Activated naive CD8-positive, alpha-beta T cell treated with anti-CD3 and anti-CD28 coated beads, Interleukin-2, amount 50 U/mL, for 24 hours (primary cell): ENCODE measurements at regions not wholly inside any gene's neighbourhood (a gene's known extent, or its start where the extent isn't known, plus 50 kb on each side); places are given as distances from the start of the nearest gene placed in this dataset.
"Not testable (repeated sequence)": the region's sequence is repeated elsewhere in the genome, so short reads cannot be mapped to it uniquely, and the experiment has no call there.

ENCODE experiments used
- ATAC-seq: fragments of 150-1000 bp; cut with Tn5 transposase; one replicate; pipeline ENCODE4 v1.10.0; 2021
- DNase-seq: peaks from one replicate; pipeline ENCODE4 v3.0.0; 2021
- H3K27ac Mint-ChIP-seq: one replicate; pipeline ENCODE4 v1.8.0; 2021; ENCODE audit warnings: mild to moderate bottlenecking, mixed read lengths
- H3K27me3 Mint-ChIP-seq: one replicate; pipeline ENCODE4 v1.8.0; 2021; ENCODE audit warnings: mixed read lengths
- H3K36me3 Mint-ChIP-seq: one replicate; pipeline ENCODE4 v1.8.0; 2021; ENCODE audit warnings: low read depth, mixed read lengths
- H3K4me1 Mint-ChIP-seq: one replicate; pipeline ENCODE4 v1.8.0; 2021; ENCODE audit warnings: mixed read lengths
- H3K4me3 Mint-ChIP-seq: one replicate; pipeline ENCODE4 v1.8.0; 2021; ENCODE audit warnings: mild to moderate bottlenecking, moderate library complexity, mixed read lengths
- H3K9me3 Mint-ChIP-seq: one replicate; pipeline ENCODE4 v1.8.0; 2021; ENCODE audit warnings: mixed read lengths

DNA sequence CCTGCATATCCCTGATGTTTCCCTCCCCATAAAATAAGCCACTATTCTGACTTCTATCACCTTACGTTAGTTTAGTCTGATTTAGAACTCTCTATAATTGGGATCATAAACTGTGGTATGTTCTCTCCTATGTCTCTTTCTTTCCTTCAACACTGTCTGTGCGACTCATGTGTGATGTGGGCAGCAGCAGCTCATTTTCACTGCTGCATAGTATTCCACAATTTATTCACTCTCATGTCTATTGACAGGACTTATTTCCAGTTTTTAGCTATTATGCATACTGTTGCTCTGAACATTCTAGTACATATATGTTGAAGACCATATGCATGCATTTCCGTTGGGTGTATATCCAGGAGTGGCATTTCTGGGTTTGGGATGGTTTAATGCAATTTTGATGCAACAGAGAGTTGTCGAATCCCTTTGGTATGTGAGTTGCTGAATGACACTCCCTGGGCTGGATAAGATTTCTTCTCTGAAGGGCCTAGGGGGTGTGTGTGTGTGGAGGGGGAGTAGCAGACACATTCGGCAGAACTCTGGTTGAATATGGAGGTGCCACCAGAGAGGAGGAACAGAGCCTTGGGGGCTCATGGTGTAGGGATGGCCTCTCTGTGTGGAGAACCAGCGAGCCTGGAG, 87.8 kb upstream of the PCBD1 start:
- no peak for DNase-seq
- no peaks in the 10 kb centered on the region for H3K9me3 Mint-ChIP-seq
- H3K4me1 Mint-ChIP-seq = no peaks in the 10 kb centered on the region
- no peaks in the 10 kb centered on the region for H3K36me3 Mint-ChIP-seq
- H3K27me3 Mint-ChIP-seq = peaks cover 11% of the 10 kb centered on the region
- no peak overlapping the region for H3K27ac Mint-ChIP-seq
- ATAC-seq = no peak
- no peak overlapping the region for H3K4me3 Mint-ChIP-seq

DNA sequence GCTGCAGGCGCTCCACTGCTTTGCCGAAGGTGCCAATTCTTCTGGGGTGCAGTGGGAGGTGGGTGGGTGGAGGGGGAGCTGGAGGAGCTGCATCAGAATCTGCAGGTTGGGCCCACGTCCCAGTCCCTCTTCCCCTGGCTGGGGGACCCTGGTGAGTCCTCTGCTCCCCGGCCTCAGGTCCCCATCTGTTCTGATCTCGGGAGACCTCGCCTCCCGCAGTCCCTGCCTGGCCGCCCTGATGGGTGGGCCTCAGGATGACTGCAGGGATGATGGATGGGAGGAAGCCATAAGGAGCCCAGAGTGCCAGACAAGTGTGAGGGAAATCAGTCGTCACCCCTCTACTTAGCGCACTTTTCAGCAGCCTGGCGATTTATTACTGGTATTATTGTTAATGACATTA, 89.3 kb upstream of the PCBD1 start:
- H3K4me1 Mint-ChIP-seq = peaks cover 5% of the 10 kb centered on the region
- H3K36me3 Mint-ChIP-seq = no peaks in the 10 kb centered on the region
- no peaks in the 10 kb centered on the region for H3K9me3 Mint-ChIP-seq
- no peak overlapping the region for H3K4me3 Mint-ChIP-seq
- DNase-seq = no peak
- peaks cover 10% of the 10 kb centered on the region for H3K27me3 Mint-ChIP-seq
- H3K27ac Mint-ChIP-seq = no peak overlapping the region
- no peak for ATAC-seq

DNA sequence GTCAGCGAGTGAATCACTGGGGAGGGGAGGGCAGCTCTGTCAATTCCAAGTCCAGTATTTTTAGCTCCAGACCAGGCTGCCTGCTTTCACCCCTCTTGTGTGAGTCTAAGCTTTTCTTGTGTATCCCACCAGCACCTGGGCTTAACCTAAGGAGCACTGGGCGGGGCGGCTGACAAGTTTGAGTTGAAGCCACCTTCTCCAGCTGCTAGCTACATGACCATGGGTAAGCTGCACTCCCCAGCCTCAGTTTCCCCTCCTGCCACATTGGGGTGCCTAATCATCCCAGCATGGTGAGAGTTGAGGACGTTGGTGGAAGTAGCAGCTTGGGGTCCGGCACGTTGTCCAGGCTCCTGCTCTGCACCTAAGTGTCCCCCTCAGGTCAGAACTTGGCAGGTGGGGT, 89.8 kb upstream of the PCBD1 start:
- peaks cover 8% of the 10 kb centered on the region for H3K4me1 Mint-ChIP-seq
- no peak overlapping the region for H3K4me3 Mint-ChIP-seq
- DNase-seq (no peak), ATAC-seq (no peak)
- H3K27me3 Mint-ChIP-seq = peaks cover 9% of the 10 kb centered on the region
- no peak overlapping the region for H3K27ac Mint-ChIP-seq
- no peaks in the 10 kb centered on the region for H3K9me3 Mint-ChIP-seq
- no peaks in the 10 kb centered on the region for H3K36me3 Mint-ChIP-seq

DNA sequence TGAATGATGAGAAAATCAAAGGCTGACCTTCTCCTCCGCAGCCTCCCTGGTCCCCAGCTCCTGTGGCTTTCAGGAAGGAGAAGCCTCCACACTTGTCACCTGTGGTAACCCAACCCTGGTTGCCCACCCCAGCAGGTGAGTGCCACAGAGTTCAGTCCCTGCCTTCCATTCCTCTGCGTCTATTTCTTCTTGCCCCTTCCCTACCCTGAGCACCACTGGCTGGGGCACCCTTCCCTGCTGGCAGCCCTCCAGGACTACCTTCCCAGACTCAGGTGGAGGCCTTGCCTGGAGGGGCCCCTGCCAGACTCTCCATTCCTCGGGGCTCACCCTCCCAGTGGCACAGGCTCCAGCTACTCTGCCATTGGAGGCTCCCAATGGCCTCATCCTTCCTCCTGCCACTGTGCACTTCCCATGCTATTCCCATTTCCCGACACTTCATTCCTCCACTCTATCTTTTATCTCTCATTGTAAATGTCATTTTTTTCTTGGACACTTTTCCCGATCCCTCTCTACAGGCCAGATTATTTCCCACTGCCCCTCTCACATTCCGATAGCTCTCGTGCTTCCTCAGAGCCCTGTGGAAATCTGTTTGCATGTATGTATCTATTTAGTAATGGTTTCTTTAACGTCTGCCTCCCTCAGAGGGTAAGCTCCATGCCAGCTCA, 90.6 kb upstream of the PCBD1 start:
- H3K27me3 Mint-ChIP-seq = peaks cover 3% of the 10 kb centered on the region
- no peak overlapping the region for H3K27ac Mint-ChIP-seq
- H3K9me3 Mint-ChIP-seq = no peaks in the 10 kb centered on the region
- no peak overlapping the region for H3K4me3 Mint-ChIP-seq
- H3K36me3 Mint-ChIP-seq = no peaks in the 10 kb centered on the region
- DNase-seq = no peak
- no peak for ATAC-seq
- peaks cover 8% of the 10 kb centered on the region for H3K4me1 Mint-ChIP-seq

DNA sequence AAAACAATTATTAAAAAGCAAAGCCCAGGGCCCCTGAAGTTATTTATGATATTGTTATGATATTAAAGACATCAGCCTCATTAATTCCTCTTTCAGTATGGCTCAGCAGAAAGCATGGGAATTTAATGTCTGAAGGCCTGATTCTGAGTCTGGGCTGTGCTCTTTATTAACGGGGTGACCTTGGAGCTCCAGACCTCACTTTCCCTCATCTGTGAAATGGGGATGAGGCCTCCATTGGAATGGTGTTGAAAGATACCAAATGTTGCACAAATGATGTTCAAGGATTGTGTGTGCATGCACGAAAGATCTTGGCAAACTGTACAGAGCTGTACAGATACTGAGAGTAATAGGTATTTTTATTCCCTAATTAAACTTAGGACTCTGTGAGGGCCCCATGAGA, 92.3 kb upstream of the PCBD1 start:
- Mint-ChIP-seq H3K9me3 (no peaks in the 10 kb centered on the region), H3K27me3 (peaks cover 3% of the 10 kb centered on the region), H3K4me3 (no peak overlapping the region), H3K4me1 (peaks cover 12% of the 10 kb centered on the region), H3K27ac (no peak overlapping the region), H3K36me3 (no peaks in the 10 kb centered on the region)
- ATAC-seq (no peak), DNase-seq (no peak)

DNA sequence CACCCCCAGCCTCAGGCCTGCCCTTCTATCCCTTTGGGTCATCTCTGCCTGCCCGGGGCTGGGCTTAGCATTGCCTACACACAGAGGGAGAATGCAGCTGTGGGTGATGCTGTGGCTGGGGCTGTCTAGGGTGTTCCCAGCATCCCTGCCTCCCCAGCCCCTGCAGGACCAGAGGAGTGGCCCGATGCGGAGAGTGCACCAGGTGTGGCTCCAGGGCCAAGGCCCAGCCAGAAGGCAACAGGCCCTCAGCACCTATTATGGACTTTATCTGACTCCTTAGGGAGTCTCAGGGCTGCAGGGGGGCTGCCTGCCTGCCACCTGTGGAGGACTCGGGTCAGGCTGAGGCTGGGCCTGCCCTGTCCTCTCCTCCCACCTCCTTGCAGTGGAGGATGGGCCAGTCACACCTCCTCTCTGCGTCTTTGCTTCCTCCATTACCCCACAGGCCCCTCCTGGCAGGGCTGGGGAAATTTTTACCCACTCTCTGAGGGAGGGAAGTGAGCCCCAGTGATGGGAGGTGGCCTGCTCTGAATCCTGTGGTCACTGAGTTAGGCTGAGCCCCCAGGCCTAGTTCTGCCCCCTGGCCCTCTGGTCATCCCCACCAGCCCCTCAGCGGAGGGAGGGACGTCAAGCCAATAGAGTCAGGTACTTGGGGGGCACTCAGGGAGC, 92.9 kb upstream of the PCBD1 start:
- ATAC-seq (no peak), DNase-seq (no peak)
- Mint-ChIP-seq H3K27me3 (peaks cover 3% of the 10 kb centered on the region), H3K4me1 (peaks cover 15% of the 10 kb centered on the region), H3K27ac (no peak overlapping the region), H3K4me3 (no peak overlapping the region), H3K9me3 (no peaks in the 10 kb centered on the region), H3K36me3 (no peaks in the 10 kb centered on the region)

DNA sequence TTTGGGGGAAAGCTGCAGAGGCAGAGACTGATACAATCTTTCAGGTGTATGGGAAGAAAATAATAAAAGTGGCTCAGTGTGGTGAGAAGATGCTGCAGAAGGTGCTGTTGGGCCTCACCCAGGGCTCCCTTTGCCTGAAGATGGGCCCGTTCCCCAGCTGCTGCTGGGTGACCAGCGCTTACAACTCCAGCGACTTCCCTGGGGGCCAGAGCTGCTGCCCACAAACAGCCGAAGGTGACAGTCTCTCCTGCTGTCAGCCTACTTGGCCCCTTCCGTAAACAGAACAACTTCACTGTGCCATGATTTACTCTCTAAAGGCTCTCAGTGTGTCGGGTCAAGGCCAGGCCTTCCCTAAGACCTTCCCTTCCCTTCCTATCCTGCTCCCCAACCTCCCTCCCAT, 93.6 kb upstream of the PCBD1 start:
- H3K27ac Mint-ChIP-seq = no peak overlapping the region
- no peak overlapping the region for H3K4me3 Mint-ChIP-seq
- no peaks in the 10 kb centered on the region for H3K9me3 Mint-ChIP-seq

DNA sequence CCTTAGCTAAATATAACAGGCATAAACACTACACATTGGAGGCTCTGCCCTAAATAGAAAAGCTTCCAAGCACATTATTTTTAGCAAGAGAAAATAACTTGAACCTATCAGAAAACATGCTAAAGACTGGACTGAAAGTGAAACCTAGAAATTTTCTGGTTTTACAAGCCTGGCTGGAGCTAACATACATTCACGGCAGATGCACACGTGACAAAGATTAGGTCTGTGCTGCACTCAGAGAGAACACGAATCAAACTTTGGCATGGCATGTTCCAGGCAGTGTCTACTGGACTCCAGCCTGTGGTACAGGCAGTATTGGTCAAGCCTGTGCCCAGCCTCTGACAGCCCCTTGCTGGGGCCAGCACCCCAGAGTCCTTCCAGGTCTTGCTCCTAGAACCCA, 94.1 kb upstream of the PCBD1 start:
- Mint-ChIP-seq H3K27me3 (no peaks in the 10 kb centered on the region), H3K36me3 (no peaks in the 10 kb centered on the region), H3K4me3 (no peak overlapping the region), H3K4me1 (peaks cover 15% of the 10 kb centered on the region), H3K27ac (no peak overlapping the region), H3K9me3 (no peaks in the 10 kb centered on the region)
- ATAC-seq (no peak), DNase-seq (no peak)

More for the DNA sequence above, 93.6 kb upstream of the PCBD1 start:
- no peaks in the 10 kb centered on the region for H3K27me3 Mint-ChIP-seq
- peaks cover 15% of the 10 kb centered on the region for H3K4me1 Mint-ChIP-seq
- no peaks in the 10 kb centered on the region for H3K36me3 Mint-ChIP-seq
- ATAC-seq = no peak
- DNase-seq = no peak

DNA sequence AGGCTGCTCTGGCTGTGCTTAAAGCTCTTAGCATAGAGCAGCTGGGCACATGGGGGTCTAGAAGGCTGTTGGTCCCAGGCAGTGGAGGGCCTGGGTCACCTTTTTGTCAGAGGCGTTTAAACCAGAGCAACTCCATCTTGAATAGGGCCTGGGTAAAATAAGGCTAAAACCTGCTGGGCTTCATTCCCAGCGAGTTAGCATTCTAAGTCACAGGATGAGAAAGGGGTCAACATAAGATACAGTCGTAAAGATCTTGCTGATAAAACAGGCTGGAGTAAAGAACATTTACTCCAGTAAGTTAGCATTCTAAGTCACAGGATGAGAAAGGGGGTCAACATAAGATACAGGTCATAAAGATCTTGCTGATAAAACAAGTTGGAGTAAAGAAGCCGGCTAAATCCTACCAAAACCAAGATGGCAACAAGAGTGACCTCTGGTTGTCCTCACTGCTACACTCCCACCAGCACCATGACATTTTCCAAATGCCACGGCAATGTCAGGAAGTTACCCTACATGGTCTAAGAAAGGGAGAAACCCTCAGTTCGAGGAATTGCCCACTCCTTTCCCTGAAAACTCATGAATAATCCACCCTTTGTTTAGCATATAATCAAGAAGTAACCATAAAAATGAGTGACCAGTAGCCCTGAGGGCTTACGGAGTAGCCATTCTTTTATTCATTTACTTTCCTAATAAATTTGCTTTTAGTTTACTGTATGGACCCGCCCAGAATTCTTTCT, 96.8 kb upstream of the PCBD1 start:
- H3K4me3 Mint-ChIP-seq = no peak overlapping the region
- H3K9me3 Mint-ChIP-seq = no peaks in the 10 kb centered on the region
- no peaks in the 10 kb centered on the region for H3K36me3 Mint-ChIP-seq
- ATAC-seq (no peak), DNase-seq (no peak)
- H3K4me1 Mint-ChIP-seq = peaks cover 15% of the 10 kb centered on the region
- no peak overlapping the region for H3K27ac Mint-ChIP-seq
- H3K27me3 Mint-ChIP-seq = peaks cover under 1% of the 10 kb centered on the region

DNA sequence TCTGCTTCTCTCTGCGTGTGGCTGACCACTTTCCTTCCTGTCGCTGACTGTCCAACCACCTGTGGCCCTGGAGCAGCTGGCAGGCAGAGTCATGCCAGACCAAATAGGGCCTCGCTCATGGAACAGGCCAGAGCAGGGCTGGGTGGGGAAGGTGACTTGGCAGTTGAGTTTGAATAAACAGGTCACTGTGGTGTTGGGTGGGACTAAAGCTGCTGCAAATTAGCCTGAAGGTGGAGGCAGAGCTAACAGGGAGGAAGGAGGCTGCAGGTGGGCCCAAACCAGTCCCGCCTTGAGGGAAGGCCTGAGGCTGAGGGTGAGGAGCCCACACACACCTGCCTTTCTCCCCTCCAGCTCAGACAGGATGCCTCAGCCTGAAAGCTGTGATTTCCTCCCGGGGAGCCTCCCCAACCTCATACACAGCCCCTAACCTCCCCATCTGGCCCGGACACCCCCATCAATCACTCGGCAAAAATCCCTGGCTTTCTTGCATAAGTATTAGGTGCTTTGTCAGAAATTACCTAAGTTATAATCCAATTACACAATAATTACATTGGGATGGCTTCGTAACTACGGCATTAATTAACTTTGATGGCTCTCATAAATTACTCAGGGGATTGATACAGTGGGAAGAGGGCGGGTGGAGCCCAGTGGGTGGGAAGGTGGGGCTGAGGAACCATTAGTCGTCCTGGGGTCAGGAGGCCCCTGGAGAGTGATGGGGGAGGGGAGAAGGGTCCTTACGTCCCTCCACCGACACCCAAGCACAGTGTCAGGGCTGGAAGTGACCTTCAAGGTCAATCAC, 97.7 kb upstream of the PCBD1 start:
- no peak overlapping the region for H3K4me3 Mint-ChIP-seq
- no peak overlapping the region for H3K27ac Mint-ChIP-seq
- H3K9me3 Mint-ChIP-seq = no peaks in the 10 kb centered on the region
- no peaks in the 10 kb centered on the region for H3K36me3 Mint-ChIP-seq
- peaks cover 2% of the 10 kb centered on the region for H3K27me3 Mint-ChIP-seq
- peak; percentile 5 for DNase-seq
- peaks cover 15% of the 10 kb centered on the region for H3K4me1 Mint-ChIP-seq
- ATAC-seq = peak; percentile 47

DNA sequence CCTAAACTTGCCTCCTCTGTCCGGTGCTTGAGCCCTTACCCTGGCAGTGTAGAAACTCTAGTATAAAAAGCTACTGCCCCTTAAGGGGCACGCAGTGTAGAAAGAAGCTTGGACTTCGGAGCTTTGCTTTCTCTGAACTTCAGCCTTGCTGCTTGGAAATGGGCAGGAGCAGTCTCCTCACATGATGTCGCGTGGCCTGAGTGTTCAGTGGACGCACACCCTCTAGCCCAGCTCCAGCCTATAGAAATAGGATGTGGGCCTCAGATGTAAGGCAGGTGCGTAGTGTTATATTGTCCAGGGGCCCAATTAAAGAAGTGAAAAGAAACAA, 98.2 kb upstream of the PCBD1 start:
- no peak for ATAC-seq
- no peak for DNase-seq
- Mint-ChIP-seq H3K9me3 (no peaks in the 10 kb centered on the region), H3K27me3 (peaks cover 2% of the 10 kb centered on the region), H3K27ac (no peak overlapping the region), H3K36me3 (no peaks in the 10 kb centered on the region), H3K4me3 (no peak overlapping the region), H3K4me1 (peaks cover 15% of the 10 kb centered on the region)

DNA sequence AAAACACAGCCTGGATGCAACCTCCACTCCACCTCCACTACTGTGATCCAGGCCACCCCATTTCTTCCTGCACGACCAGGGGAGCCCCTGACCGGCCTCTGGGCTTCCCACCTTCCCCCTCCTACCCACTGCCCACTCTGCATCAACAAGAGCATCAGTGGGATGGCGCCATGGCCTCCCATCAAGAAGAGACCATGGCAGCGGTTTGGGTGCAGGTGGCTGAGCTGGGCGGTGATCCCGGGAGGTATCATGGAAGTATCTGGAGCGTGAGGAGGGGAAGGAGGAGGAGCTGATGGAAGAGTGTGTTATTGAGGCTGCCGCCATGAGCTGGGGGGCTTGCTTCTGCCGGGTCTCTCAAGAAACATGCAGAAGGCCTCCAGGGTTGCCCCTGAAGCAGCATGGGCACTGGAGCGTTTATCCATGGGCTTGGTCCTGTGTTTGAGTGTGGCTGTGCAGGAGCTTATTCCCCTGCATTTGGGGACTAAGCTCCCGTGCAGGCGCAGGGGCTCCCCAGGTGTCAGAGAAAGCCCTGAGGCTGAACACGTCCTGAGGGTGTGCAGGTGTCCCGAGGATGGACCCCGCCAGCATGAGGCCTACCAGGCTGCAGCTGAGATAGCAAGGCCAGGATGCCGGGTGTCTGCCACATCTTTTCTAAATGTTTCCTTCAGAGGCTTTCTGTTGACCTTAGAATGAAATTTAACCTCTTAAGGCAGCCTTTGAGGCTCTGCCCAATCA, 99.2 kb upstream of the PCBD1 start:
- Mint-ChIP-seq H3K4me1 (peaks cover 11% of the 10 kb centered on the region), H3K4me3 (no peak overlapping the region), H3K36me3 (no peaks in the 10 kb centered on the region), H3K9me3 (no peaks in the 10 kb centered on the region), H3K27me3 (peaks cover 2% of the 10 kb centered on the region), H3K27ac (no peak overlapping the region)
- ATAC-seq = no peak
- DNase-seq = no peak

DNA sequence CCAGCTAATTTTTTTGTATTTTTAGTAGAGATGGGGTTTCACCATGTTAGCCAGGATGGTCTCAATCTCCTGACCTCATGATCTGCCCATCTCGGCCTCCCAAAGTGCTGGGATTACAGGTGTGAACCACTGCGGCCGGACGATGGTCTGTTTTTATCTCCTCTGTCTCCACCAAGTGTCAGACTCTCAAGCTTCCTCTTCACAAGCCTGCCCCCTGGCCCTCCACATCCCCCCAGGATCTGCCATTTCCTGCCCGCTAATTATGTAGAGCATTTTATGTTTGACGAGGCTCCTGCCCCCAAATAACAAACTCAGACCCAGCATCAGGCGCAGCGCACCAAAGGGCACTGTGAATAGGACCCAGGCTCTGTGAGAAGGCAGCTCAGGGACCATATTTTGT, 101.8 kb upstream of the PCBD1 start:
- H3K4me3 Mint-ChIP-seq, DNase-seq, H3K36me3 Mint-ChIP-seq, H3K27me3 Mint-ChIP-seq, H3K9me3 Mint-ChIP-seq, H3K27ac Mint-ChIP-seq, ATAC-seq, H3K4me1 Mint-ChIP-seq: not testable (repeated sequence)

DNA sequence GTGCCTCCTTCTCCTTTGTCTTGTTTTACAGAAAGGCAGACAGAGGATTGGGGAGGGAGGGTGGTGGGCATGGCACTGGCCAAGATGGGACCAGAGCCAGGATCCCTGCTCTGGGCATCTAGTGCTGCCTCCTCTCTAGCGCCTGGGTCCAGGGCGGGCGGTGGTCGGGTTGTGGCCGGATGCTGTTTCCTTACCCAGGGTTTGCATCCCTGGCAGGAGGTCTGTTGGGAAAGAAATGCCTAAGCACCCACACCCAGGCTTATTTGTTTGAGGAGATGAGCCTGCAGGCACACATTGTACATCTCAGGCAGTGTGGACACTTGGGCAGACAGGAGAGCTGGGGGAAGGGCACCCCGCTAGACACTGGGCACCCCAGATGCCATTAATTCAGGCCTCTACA, 102.3 kb upstream of the PCBD1 start:
- Mint-ChIP-seq H3K9me3 (no peaks in the 10 kb centered on the region), H3K27me3 (peaks cover 2% of the 10 kb centered on the region), H3K36me3 (no peaks in the 10 kb centered on the region), H3K4me3 (no peak overlapping the region), H3K4me1 (peaks cover 4% of the 10 kb centered on the region), H3K27ac (no peak overlapping the region)
- DNase-seq (no peak), ATAC-seq (no peak)
